Transverse colon (tissue), 4 donors: ENCODE measurements at regions not wholly inside any gene's neighbourhood (a gene's known extent, or its start where the extent isn't known, plus 50 kb on each side); places are given as distances from the start of the nearest gene placed in this dataset.

ENCODE experiments used
- DNase-seq: peaks from one replicate; pipeline ENCODE4 v3.0.0-alpha.2; 2019
- H3K27ac ChIP-seq, 4 donors: fragments of 200-600 bp; sonication (generic); 2 replicates each; pipeline ENCODE4 v1.5.1; 2016 to 2018; ENCODE audit warnings: inconsistent platforms in 4 of 4
- H3K27me3 ChIP-seq: fragments of 200-600 bp; sonication (generic); 2 replicates; pipeline ENCODE4 v1.5.1; 2017; ENCODE audit warnings: inconsistent platforms
- H3K36me3 ChIP-seq, 4 donors: fragments of 200-600 bp; sonication (generic); 2 replicates each; pipeline ENCODE4 v1.5.1; 2017 to 2019; ENCODE audit warnings: inconsistent platforms in 4 of 4
- H3K4me1 ChIP-seq, 4 donors: fragments of 200-600 bp; sonication (generic); 2 replicates each; pipeline ENCODE4 v1.5.1; 2017 to 2020; ENCODE audit warnings: inconsistent platforms in 4 of 4
- H3K4me3 ChIP-seq, 4 donors: fragments of 200-600 bp; sonication (generic); 1 replicate in 1 of 4; 2 replicates in 3 of 4; pipeline versions ENCODE4 v1.5.1 to v1.6.1; 2017 to 2019; ENCODE audit warnings: inconsistent platforms in 4 of 4
- H3K9me3 ChIP-seq, 2 donors: fragments of 200-600 bp; sonication (generic); 2 replicates each; pipeline ENCODE4 v1.5.1; 2017 to 2019; ENCODE audit warnings: inconsistent platforms in 2 of 2
- CTCF ChIP-seq, 5 experiments: fragments of 200-600 bp in 3 of 5; fragments of 450-650 bp in 2 of 5; sonication (generic) in 3 of 5; IDR thresholded peaks; 1 replicate in 2 of 5; 2 replicates in 3 of 5; pipeline ENCODE4 v1.5.1; 2016 to 2017; ENCODE audit warnings: antibody characterized with exemption in 5 of 5, inconsistent platforms in 3 of 5, mild to moderate bottlenecking in 2 of 5, moderate library complexity in 1 of 5
- EP300 ChIP-seq: sonication (generic); formaldehyde crosslinking; IDR thresholded peaks from one replicate; pipeline ENCODE4 v1.6.1; 2017; ENCODE audit warnings: antibody characterized with exemption, low read depth
- POLR2A ChIP-seq: fragments of 450-650 bp; IDR thresholded peaks from one replicate; pipeline ENCODE4 v1.6.1; 2016; ENCODE audit warnings: antibody characterized with exemption, mild to moderate bottlenecking, moderate library complexity
- POLR2AphosphoS5 ChIP-seq, 3 donors: sonication (generic); formaldehyde crosslinking; IDR thresholded peaks; one replicate each; pipeline ENCODE4 v1.6.1; 2016; ENCODE audit warnings: antibody characterized with exemption in 3 of 3
- WGBS, 2 donors: methylation state at CpG; one replicate each; pipeline ENCODE4 v1.1.5; 2018; ENCODE audit warnings: low coverage in 1 of 2; 5-methylcytosine and 5-hydroxymethylcytosine counted together
- in situ Hi-C, 4 donors: fragments of 200-750 bp; cut with MboI; loops; one replicate each; pipeline versions ENCODE4 v1.15.0 to v1.15.1; 2017; ENCODE audit warnings: low sequenced_read_pairs in 3 of 4, low pct_ligation_motif_present in 1 of 4, low pct_unique_long_range_greater_than_20kb in 1 of 4
- intact Hi-C: fragments of 100-400 bp; cut with DNase I; formaldehyde crosslinking; loops from one replicate; pipeline ENCODE4 v1.15.1; 2023; ENCODE audit warnings: low total_unique reads

- 80 to 100% methylated on average over 1 of the region's 1 CpG for WGBS, 2 donors
- intact Hi-C loops (no loop called here), in situ Hi-C loops (no loop called here)
- Histone ChIP-seq H3K4me3 (no peak overlapping the region), H3K27ac (no peak overlapping the region), H3K27me3 (no peaks in the 10 kb centered on the region), H3K9me3 (no peaks in the 10 kb centered on the region), H3K36me3 (no peaks in the 10 kb centered on the region), H3K4me1 (no peaks in the 10 kb centered on the region)
- DNase-seq: no peak
- TF ChIP-seq CTCF (IDR thresholded peaks at IDR 0.05): no peak
These were observed 1473.5 kb upstream of the TENM4 start for GRCh38 chr11:80914311-80914710.

DNA sequence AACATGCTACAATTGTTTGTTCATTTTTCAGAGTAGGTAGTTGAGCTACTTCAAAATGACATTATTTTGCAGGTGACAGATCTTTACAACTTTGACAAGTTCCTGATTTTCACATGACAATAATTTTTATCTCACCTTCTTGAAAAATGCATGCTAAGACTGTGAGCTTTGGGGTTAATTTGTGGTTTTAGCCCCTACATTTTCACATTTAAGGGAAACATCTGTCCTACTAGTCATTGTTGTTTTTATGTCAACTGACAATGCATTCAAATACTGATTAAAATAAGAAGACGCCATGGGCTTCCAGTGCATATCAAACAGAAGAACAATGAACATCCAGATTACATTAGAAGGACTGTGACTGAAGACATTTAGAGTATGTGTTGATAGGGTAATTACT, 1470.8 kb upstream of the TENM4 start:
- no peak for DNase-seq
- H3K9me3 ChIP-seq: no peaks in the 10 kb centered on the region
- H3K4me3 ChIP-seq: no peak overlapping the region
- WGBS, 2 donors: 72% methylated on average over 1 of the region's 1 CpG; no CpG with 5 or more reads in 1 of the 2 donors
- intact Hi-C loops (no loop called here), in situ Hi-C loops (no loop called here)
- H3K27me3 ChIP-seq: no peaks in the 10 kb centered on the region
- TF ChIP-seq POLR2A (no peak), POLR2AphosphoS5 (IDR thresholded peaks at IDR 0.05) (no peak), CTCF (IDR thresholded peaks at IDR 0.05) (no peak), EP300 (no peak)
- H3K27ac ChIP-seq: no peak overlapping the region
- no peaks in the 10 kb centered on the region for H3K4me1 ChIP-seq
- H3K36me3 ChIP-seq: no peaks in the 10 kb centered on the region

DNA sequence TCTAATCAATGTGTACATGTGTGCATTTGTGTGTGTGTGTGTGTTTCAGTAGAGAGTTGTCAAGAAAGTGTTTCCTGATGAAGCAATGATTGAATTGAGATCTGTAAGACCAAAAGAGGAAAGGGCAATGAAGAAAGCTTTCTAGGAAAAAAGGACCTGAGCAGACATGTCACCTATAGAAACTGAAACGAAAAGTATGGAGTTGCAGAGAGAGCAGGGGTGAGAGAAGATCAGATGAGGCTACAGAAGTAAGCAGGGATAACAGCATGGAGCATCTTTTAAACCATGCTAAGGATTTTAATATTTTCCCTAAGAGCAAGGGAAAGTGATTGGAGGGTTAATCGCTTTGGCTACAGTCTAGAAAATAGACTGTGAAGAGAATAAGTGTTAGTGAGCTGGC, 1459.4 kb upstream of the TENM4 start:
- no peaks in the 10 kb centered on the region for H3K36me3 ChIP-seq
- TF ChIP-seq EP300 (no peak), CTCF (IDR thresholded peaks at IDR 0.05) (no peak), POLR2AphosphoS5 (IDR thresholded peaks at IDR 0.05) (no peak), POLR2A (no peak)
- no peak overlapping the region for H3K27ac ChIP-seq
- H3K4me1 ChIP-seq: no peaks in the 10 kb centered on the region
- intact Hi-C loops: no loop called here
- in situ Hi-C loops: no loop called here
- H3K4me3 ChIP-seq: no peak overlapping the region
- 68 to 70% methylated on average over 2 of the region's 2 CpGs for WGBS, 2 donors
- H3K27me3 ChIP-seq: no peaks in the 10 kb centered on the region
- H3K9me3 ChIP-seq: no peaks in the 10 kb centered on the region
- no peak for DNase-seq

DNA sequence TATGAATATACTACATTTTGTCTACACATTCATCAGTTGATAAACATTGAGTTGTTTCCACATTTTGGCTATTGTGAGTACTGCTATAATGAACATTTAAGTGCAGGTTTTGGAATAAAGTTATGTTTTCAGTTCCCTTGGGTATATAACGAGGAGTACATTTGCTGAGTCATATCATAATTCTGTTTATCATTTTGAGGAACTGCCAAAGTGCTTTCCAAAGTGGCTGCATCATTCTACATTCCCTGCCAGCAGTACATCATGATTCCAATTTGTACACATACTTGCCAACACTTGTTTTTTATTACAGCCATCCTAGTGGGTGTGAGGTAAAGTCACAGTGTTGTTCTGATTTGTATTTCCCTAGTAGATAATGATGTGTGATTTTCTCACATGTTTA, 1458.6 kb upstream of the TENM4 start:
- DNase-seq: no peak
- WGBS, 2 donors: 11 to 17% methylated on average over 1 of the region's 1 CpG
- intact Hi-C loops: no loop called here

More for the DNA sequence above, 1458.6 kb upstream of the TENM4 start:
- Histone ChIP-seq H3K4me1 (no peaks in the 10 kb centered on the region), H3K27ac (no peak overlapping the region), H3K27me3 (no peaks in the 10 kb centered on the region), H3K4me3 (no peak overlapping the region), H3K9me3 (no peaks in the 10 kb centered on the region), H3K36me3 (no peaks in the 10 kb centered on the region)
- no peak for TF ChIP-seq POLR2A
- no peak for TF ChIP-seq CTCF (IDR thresholded peaks at IDR 0.05)
- TF ChIP-seq EP300: no peak
- no peak for TF ChIP-seq POLR2AphosphoS5 (IDR thresholded peaks at IDR 0.05)
- in situ Hi-C loops: no loop called here
